NCI-H1092 (cell line): ENCODE measurements at regions not wholly inside any gene's neighbourhood (a gene's known extent, or its start where the extent isn't known, plus 50 kb on each side); places are given as distances from the start of the nearest gene placed in this dataset.

Experiments used
- DNase-seq: peaks from one replicate; lab custom pipeline; 2025; lab: John Stamatoyannopoulos, UW

- no peak for DNase-seq
Observed at GRCh38 chr2:216911886-216912285, 52.0 kb upstream of the TNP1 start.

- no peak for DNase-seq
Observed at GRCh38 chr2:216911008-216911407, 51.1 kb upstream of the TNP1 start.

- DNase-seq: peak; percentile 39
Observed at GRCh38 chr2:216909541-216910210, 49.8 kb upstream of the TNP1 start.
